BE2C (cell line): ENCODE measurements at regions not wholly inside any gene's neighbourhood (a gene's known extent, or its start where the extent isn't known, plus 50 kb on each side); places are given as distances from the start of the nearest gene placed in this dataset.

Experiments
- DNase-seq: peaks from one replicate; pipeline ENCODE4 v3.0.0-alpha.2; 2020
- H3K27me3 ChIP-seq: fragments of 250-450 bp; sonication (Bioruptor Pico); 2 replicates; pipeline ENCODE4 v1.5.1; 2020; ENCODE audit warnings: mild to moderate bottlenecking
- H3K36me3 ChIP-seq: fragments of 250-450 bp; sonication (Bioruptor Pico); 2 replicates; pipeline ENCODE4 v1.5.1; 2020; ENCODE audit warnings: mild to moderate bottlenecking
- H3K4me1 ChIP-seq: fragments of 250-450 bp; sonication (Bioruptor Pico); 2 replicates; pipeline ENCODE4 v1.5.1; 2020
- H3K4me3 ChIP-seq: 2 replicates; pipeline ENCODE4 v1.5.1; 2011; ENCODE audit warnings: low read depth, low read length
- H3K9me3 ChIP-seq: fragments of 250-450 bp; sonication (Bioruptor Pico); 2 replicates; pipeline ENCODE4 v1.5.1; 2020
- CTCF ChIP-seq: IDR thresholded peaks from 2 replicates; pipeline ENCODE4 v1.5.1; 2012; ENCODE audit warnings: mild to moderate bottlenecking, low read depth, low read length

- no peak overlapping the region for H3K4me3 ChIP-seq
- no peaks in the 10 kb centered on the region for H3K36me3 ChIP-seq
- H3K27me3 ChIP-seq = no peaks in the 10 kb centered on the region
- H3K9me3 ChIP-seq = no peaks in the 10 kb centered on the region
- DNase-seq = no peak
- TF ChIP-seq CTCF = no peak
- no peaks in the 10 kb centered on the region for H3K4me1 ChIP-seq
Measured at GRCh38 chr2:45205985-45206384, 196.7 kb upstream of the SIX2 start.

- no peaks in the 10 kb centered on the region for H3K27me3 ChIP-seq
- DNase-seq = no peak
- H3K36me3 ChIP-seq = no peaks in the 10 kb centered on the region
- H3K4me3 ChIP-seq = no peak overlapping the region
- H3K4me1 ChIP-seq = no peaks in the 10 kb centered on the region
- H3K9me3 ChIP-seq = no peaks in the 10 kb centered on the region
- no peak for TF ChIP-seq CTCF
Measured at GRCh38 chr2:45205480-45205879, 196.2 kb upstream of the SIX2 start.

- no peak for DNase-seq
- Histone ChIP-seq H3K9me3 (no peaks in the 10 kb centered on the region), H3K4me3 (no peak overlapping the region), H3K36me3 (no peaks in the 10 kb centered on the region), H3K27me3 (no peaks in the 10 kb centered on the region), H3K4me1 (no peaks in the 10 kb centered on the region)
- no peak for TF ChIP-seq CTCF
Measured at GRCh38 chr2:45203400-45203799, 194.1 kb upstream of the SIX2 start.

GRCh38 chr2:45199973-45200372 is 190.7 kb upstream of the SIX2 start:
- TF ChIP-seq CTCF = no peak
- H3K4me1 ChIP-seq = no peaks in the 10 kb centered on the region
- H3K4me3 ChIP-seq = no peak overlapping the region
- no peak for DNase-seq
- no peaks in the 10 kb centered on the region for H3K27me3 ChIP-seq
- no peaks in the 10 kb centered on the region for H3K36me3 ChIP-seq
- H3K9me3 ChIP-seq = no peaks in the 10 kb centered on the region

GRCh38 chr2:45195916-45196315 is 186.7 kb upstream of the SIX2 start:
- Histone ChIP-seq H3K4me1 (peaks cover 3% of the 10 kb centered on the region; the same call in 1 of the 2 replicates), H3K9me3 (no peaks in the 10 kb centered on the region), H3K4me3 (no peak overlapping the region), H3K27me3 (no peaks in the 10 kb centered on the region), H3K36me3 (no peaks in the 10 kb centered on the region)
- DNase-seq = no peak
- no peak for TF ChIP-seq CTCF

- Histone ChIP-seq H3K4me3 (no peak overlapping the region), H3K27me3 (no peaks in the 10 kb centered on the region), H3K4me1 (peaks cover 3% of the 10 kb centered on the region; the same call in 1 of the 2 replicates), H3K36me3 (no peaks in the 10 kb centered on the region), H3K9me3 (no peaks in the 10 kb centered on the region)
- DNase-seq = no peak
- no peak for TF ChIP-seq CTCF
Measured at GRCh38 chr2:45194596-45194995, 185.3 kb upstream of the SIX2 start.
